HG03196 (cell line): ENCODE measurements at regions not wholly inside any gene's neighbourhood (a gene's known extent, or its start where the extent isn't known, plus 50 kb on each side); places are given as distances from the start of the nearest gene placed in this dataset.
"Not testable (repeated sequence)": the region's sequence is repeated elsewhere in the genome, so short reads cannot be mapped to it uniquely, and the experiment has no call there.

ENCODE experiments used
- ATAC-seq: cut with Tn5 transposase; IDR thresholded peaks from one replicate; pipeline ENCODE4 v1.9.1; 2021; ENCODE audit not compliant: unreplicated experiment

GRCh38 chr2:90215880-90216279 lies 1524.4 kb downstream of the RPIA start:
- ATAC-seq = not testable (repeated sequence)

- ATAC-seq = not testable (repeated sequence)
Measured at GRCh38 chr2:90216801-90217200, 1525.3 kb downstream of the RPIA start.

GRCh38 chr2:90218534-90218933 lies 1527.1 kb downstream of the RPIA start:
- ATAC-seq = not testable (repeated sequence)

- not testable (repeated sequence) for ATAC-seq
Measured at GRCh38 chr2:90220623-90221299, 1529.3 kb downstream of the RPIA start.

- no peak for ATAC-seq
Measured at GRCh38 chr2:90221300-90221651, 1529.8 kb downstream of the RPIA start.

GRCh38 chr2:90224767-90225166 lies 1533.3 kb downstream of the RPIA start:
- not testable (repeated sequence) for ATAC-seq

- ATAC-seq = not testable (repeated sequence)
Measured at GRCh38 chr2:90226465-90227072, 1535.1 kb downstream of the RPIA start.

GRCh38 chr2:90231199-90231598 lies 1539.7 kb downstream of the RPIA start:
- not testable (repeated sequence) for ATAC-seq

GRCh38 chr2:90235452-90235851 lies 1544.0 kb downstream of the RPIA start:
- ATAC-seq = not testable (repeated sequence)

- ATAC-seq = not testable (repeated sequence)
Measured at GRCh38 chr2:90237923-90238361, 1546.5 kb downstream of the RPIA start.

- not testable (repeated sequence) for ATAC-seq
Measured at GRCh38 chr2:90238505-90239230, 1547.2 kb downstream of the RPIA start.

- ATAC-seq = not testable (repeated sequence)
Measured at GRCh38 chr2:90239769-90240168, 1548.3 kb downstream of the RPIA start.

GRCh38 chr2:90244902-90245765 lies 1553.7 kb downstream of the RPIA start:
- not testable (repeated sequence) for ATAC-seq

- ATAC-seq = not testable (repeated sequence)
Measured at GRCh38 chr2:90248400-90248799, 1556.9 kb downstream of the RPIA start.

GRCh38 chr2:90250350-90250749 lies 1558.9 kb downstream of the RPIA start:
- not testable (repeated sequence) for ATAC-seq

- not testable (repeated sequence) for ATAC-seq
Measured at GRCh38 chr2:90251576-90251975, 1560.1 kb downstream of the RPIA start.

- not testable (repeated sequence) for ATAC-seq
Measured at GRCh38 chr2:90253306-90253705, 1561.8 kb downstream of the RPIA start.

GRCh38 chr2:90266888-90267287 lies 1575.4 kb downstream of the RPIA start:
- ATAC-seq = not testable (repeated sequence)

- ATAC-seq = not testable (repeated sequence)
Measured at GRCh38 chr2:90287751-90288150, 1596.3 kb downstream of the RPIA start.

- not testable (repeated sequence) for ATAC-seq
Measured at GRCh38 chr2:90288396-90288795, 1596.9 kb downstream of the RPIA start.
